Right forelimb (tissue), 1 donor: ENCODE measurements at regions not wholly inside any gene's neighbourhood (a gene's known extent, or its start where the extent isn't known, plus 50 kb on each side); places are given as distances from the start of the nearest gene placed in this dataset.

Source experiments
- DNase-seq: peaks from one replicate; pipeline ENCODE4 v3.0.0-alpha.2; 2018

GRCh38 chr18:33951031-33951430, 273.7 kb downstream of the NOL4 start:
- no peak for DNase-seq

DNA sequence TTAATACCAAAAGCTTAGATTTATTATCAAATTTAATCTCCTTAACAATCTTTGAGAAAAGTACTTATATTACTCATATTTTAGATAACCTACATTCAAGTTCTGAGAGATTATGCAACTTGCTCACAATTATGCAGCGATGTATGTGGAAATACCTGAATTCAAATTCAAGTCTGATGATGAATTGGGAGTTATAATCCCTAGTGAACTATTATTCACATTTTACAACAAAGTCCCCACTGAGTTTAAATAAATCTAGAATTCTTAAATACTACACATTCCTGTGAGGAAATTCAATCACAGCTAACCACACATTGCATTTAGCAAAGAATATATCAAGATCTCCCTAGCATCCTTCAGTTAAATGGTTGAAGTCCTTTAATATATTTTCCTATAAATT, 278.4 kb downstream of the NOL4 start:
- DNase-seq, result no peak

GRCh38 chr18:33944493-33944892, 280.2 kb downstream of the NOL4 start:
- DNase-seq, result no peak

DNA sequence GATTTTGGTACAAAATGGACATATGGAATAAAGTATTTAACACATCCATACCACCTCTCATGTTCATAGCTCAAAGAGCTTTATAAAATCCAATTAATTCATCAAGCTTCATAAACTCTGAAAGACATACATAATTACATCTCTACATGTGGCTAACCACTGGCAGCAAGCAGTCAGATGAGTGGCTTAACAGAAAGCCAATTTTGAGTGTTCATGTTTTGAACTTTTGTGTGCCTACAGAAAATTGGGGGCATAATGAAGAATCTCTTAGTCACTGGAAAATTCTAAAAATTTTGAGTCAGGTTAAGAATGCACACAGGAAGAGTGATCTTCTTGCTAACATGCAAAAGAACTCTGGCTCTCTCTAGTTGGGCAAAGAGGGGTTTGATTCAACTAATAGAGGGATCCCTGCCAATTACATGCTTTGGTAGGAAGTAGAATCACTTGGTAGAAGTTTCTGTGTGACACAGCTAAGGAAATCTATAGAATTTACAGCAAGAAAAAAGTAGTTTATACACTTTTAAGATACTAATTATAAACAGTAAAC, 287.4 kb downstream of the NOL4 start:
- DNase-seq, result no peak

GRCh38 chr18:33934258-33934657, 290.5 kb downstream of the NOL4 start:
- no peak for DNase-seq

- no peak for DNase-seq
Measured at GRCh38 chr18:33928231-33928630, 296.5 kb downstream of the NOL4 start.

GRCh38 chr18:33924576-33924975, 300.1 kb downstream of the NOL4 start:
- DNase-seq, result no peak

GRCh38 chr18:33923980-33924379, 300.7 kb downstream of the NOL4 start:
- DNase-seq, result no peak

DNA sequence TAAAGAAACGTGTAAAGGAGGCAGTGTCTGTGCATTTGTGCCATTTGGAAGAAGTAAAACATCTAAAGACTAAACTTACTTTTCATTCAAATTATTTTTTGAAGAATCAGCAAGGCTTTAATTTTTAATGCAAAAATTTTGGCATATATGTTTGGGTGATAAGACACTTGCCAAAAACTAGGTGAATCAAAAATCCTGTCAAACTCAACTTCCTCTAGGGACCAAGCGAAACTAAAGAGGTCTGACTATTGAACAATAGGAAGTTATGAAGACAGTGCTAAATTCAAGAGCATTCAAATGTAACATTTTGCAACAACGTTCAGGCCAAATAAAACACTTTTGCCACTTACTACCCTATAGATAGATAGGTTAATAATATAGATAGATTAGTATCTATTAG, 306.1 kb downstream of the NOL4 start:
- DNase-seq, result no peak

DNA sequence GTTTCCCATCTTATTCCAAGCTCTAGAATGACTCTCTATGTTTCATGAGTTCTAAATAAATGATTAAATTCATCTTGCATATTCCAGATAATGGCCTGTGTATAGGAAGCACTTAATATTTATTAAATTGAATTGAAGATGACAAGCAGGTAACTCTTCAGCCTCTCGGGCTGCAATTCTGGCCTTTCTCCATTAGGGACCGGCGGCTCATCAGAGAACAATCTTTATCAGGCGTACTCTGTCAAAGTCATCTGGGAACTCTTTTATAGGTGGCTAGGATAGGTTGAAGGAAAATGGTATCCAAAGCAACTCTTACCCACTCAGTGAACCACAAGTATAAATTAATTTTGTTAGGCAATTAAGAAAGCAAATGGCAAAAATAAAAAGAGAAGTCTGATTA, 308.5 kb downstream of the NOL4 start:
- no peak for DNase-seq

- DNase-seq, result no peak
Measured at GRCh38 chr18:33914399-33914798, 310.3 kb downstream of the NOL4 start.

DNA sequence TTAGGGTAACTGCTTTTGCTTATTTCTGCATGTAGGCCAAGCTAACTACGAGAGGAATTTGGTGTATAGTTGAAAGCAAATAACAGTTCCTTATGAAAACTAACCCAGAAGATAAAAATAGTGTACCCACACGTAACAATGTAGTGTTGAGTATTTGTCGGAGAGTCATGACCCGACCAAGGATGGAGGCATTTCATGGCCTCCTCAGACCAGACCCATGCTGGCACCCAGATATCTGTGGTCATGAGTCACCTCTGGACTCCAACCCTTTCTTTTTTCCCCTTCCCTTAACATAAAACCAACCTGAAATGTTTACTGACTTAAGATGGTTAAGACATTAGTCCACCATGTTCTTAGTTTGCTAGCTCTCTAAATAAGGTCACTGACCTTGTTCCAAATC, 318.7 kb downstream of the NOL4 start:
- DNase-seq, result no peak

GRCh38 chr18:33901894-33902512, 322.7 kb downstream of the NOL4 start:
- no peak for DNase-seq

- DNase-seq, result no peak
Measured at GRCh38 chr18:33900638-33901037, 322.6 kb downstream of the ASXL3 start.

- DNase-seq, result no peak
Measured at GRCh38 chr18:33898427-33898826, 320.4 kb downstream of the ASXL3 start.

GRCh38 chr18:33878213-33878612, 300.2 kb downstream of the ASXL3 start:
- no peak for DNase-seq

DNA sequence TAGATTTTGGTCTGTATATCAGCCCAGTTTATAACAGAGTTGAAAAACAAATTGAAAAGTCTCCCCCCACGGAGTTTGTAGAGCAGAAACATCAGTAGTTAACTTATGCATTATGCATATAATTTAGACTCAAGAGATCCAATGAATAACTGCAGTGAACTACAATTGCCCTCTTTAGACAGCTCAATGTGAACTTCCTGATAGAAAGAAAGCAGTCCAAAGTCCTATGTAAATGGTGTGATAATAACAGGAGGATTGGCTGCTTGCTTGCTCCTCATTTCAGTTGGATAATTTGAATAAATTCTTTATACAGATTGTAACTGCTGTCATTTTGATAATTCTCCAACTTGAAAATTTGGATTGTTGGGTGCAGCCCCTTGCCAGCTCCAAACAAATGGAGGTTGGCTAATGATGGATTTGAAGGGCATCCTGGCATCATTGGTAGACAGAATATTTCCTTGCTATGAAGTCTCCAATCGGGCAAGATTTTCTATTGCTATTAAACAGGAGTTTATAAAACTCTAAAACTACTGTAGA, 297.1 kb downstream of the ASXL3 start:
- DNase-seq, result no peak

DNA sequence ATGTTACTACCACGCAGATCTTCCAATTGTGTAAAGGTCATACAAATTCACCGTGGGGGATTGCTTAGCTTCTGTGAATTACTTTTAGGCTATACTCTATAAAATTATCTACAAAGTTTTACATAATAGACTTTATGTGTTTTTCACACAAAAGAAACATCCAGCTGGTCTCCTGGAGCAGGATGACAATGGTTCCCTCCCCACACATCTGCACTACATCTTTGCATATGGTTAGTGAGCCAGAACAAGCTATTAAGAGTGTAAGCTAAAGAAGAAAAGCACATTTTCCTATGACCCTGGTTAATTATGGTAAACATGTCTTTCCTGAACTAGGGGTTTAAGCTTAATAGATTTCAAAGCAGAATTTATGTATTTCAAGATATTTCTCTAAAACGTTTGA, 295.1 kb downstream of the ASXL3 start:
- no peak for DNase-seq

- no peak for DNase-seq
Measured at GRCh38 chr18:33871363-33872025, 293.5 kb downstream of the ASXL3 start.

DNA sequence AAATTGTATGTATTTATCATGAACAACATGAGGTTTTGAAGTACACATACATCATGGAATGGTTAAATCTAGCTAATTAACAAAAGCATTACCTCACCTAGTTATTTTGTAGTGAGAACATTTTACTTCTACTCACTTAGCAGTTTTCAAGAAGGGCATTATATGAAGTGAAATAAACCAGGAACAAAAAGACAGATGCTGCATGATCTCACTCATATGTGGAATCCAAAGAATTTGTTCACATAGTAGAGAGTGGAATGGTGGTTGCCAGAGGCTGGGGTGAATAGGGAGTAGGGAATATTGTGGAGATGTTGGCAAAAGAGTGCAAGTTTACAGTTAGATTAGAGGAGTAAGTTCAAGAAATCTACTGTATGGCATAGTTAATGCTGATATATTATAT, 292.0 kb downstream of the ASXL3 start:
- DNase-seq, result no peak

- DNase-seq, result no peak
Measured at GRCh38 chr18:33866386-33866785, 288.4 kb downstream of the ASXL3 start.

- no peak for DNase-seq
Measured at GRCh38 chr18:33863912-33864311, 285.9 kb downstream of the ASXL3 start.

DNA sequence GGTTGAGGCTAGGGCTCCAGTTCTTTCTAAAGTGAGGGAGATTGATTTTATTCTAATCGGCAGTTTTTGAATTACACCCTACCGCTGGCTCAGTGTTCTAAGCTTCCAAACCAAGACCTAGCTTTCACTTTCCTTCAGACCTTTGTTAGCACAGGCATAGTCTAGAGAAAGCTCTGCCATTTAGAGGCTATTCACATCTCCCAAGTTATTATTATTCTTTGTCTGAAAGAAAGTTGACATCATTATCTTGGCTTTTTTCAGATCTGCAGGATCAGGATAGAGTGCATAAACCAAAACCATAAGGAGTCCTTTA, 276.8 kb downstream of the ASXL3 start:
- no peak for DNase-seq

- no peak for DNase-seq
Measured at GRCh38 chr18:33854086-33854826, 276.2 kb downstream of the ASXL3 start.
